ENCODE measurements at regions not wholly inside any gene's neighbourhood (a gene's known extent, or its start where the extent isn't known, plus 50 kb on each side); places are given as distances from the start of the nearest gene placed in this dataset.

GRCh38 chr20:48150568-48150967 is 365.3 kb upstream of the SULF2 start:
- Histone ChIP-seq H3K4me2 (no peak overlapping the region), H3K27ac (no peak overlapping the region), H4K20me1 (no peaks in the 10 kb centered on the region), H3K27me3 (no peaks in the 10 kb centered on the region), H3K4me3 (no peak overlapping the region), H3K9me3 (replicated peaks in 1 of 11) (peaks cover 2 to 7% (median 5%) of the 10 kb centered on the region in 11 experiments; a peak in 17 of 22 replicates), H3K4me1 (peaks cover 0 to 12% (median 11%) of the 10 kb centered on the region in 10 experiments; a peak in 14 of 20 replicates), H3K36me3 (no peaks in the 10 kb centered on the region), H3K9ac (no peak overlapping the region)
- no peak for TF ChIP-seq Cebpa-rat (IDR thresholded peaks at IDR 0.05)

- no peaks in the 10 kb centered on the region for H3K36me3 ChIP-seq
- H3K9ac ChIP-seq: no peak overlapping the region
- peaks cover 0 to under 1% (median 0%) of the 10 kb centered on the region in 11 experiments; a peak in 2 of 22 replicates for H3K9me3 ChIP-seq (replicated peaks in 1 of 11)
- TF ChIP-seq Cebpa-rat (IDR thresholded peaks at IDR 0.05): no peak
- H3K4me1 ChIP-seq: peaks cover 0 to 12% (median 11%) of the 10 kb centered on the region in 10 experiments; a peak in 14 of 20 replicates
- H3K27me3 ChIP-seq: no peaks in the 10 kb centered on the region
- no peak overlapping the region for H3K4me2 ChIP-seq
- no peak overlapping the region for H3K4me3 ChIP-seq
- H3K27ac ChIP-seq: no peak overlapping the region
- H4K20me1 ChIP-seq: no peaks in the 10 kb centered on the region
Observed at GRCh38 chr20:48149902-48150301, 364.6 kb upstream of the SULF2 start.

- no peaks in the 10 kb centered on the region for H3K9me3 ChIP-seq (replicated peaks in 1 of 11)
- H3K36me3 ChIP-seq: no peaks in the 10 kb centered on the region
- no peak overlapping the region for H3K9ac ChIP-seq
- no peak overlapping the region for H3K27ac ChIP-seq
- TF ChIP-seq Cebpa-rat (IDR thresholded peaks at IDR 0.05): no peak
- no peaks in the 10 kb centered on the region for H3K27me3 ChIP-seq
- no peaks in the 10 kb centered on the region for H4K20me1 ChIP-seq
- peaks cover 0 to 11% (median 8%) of the 10 kb centered on the region in 10 experiments; a peak in 14 of 20 replicates for H3K4me1 ChIP-seq
- no peak overlapping the region for H3K4me2 ChIP-seq
- H3K4me3 ChIP-seq: no peak overlapping the region
Observed at GRCh38 chr20:48148916-48149672, 363.8 kb upstream of the SULF2 start.

- H3K27ac ChIP-seq: no peak overlapping the region
- peaks cover 0 to 1% (median 0%) of the 10 kb centered on the region in 10 experiments; a peak in 2 of 20 replicates for H3K4me1 ChIP-seq
- H3K9me3 ChIP-seq (replicated peaks in 1 of 11): peaks cover 0 to 2% (median 0%) of the 10 kb centered on the region in 11 experiments; a peak in 1 of 22 replicates
- H3K9ac ChIP-seq: no peak overlapping the region
- no peak overlapping the region for H3K4me3 ChIP-seq
- no peak overlapping the region for H3K4me2 ChIP-seq
- H4K20me1 ChIP-seq: no peaks in the 10 kb centered on the region
- H3K27me3 ChIP-seq: no peaks in the 10 kb centered on the region
- TF ChIP-seq Cebpa-rat (IDR thresholded peaks at IDR 0.05): no peak
- no peaks in the 10 kb centered on the region for H3K36me3 ChIP-seq
Observed at GRCh38 chr20:48148020-48148419, 362.7 kb upstream of the SULF2 start.

GRCh38 chr20:48147311-48147710 is 362.0 kb upstream of the SULF2 start:
- no peaks in the 10 kb centered on the region for H4K20me1 ChIP-seq
- H3K36me3 ChIP-seq: no peaks in the 10 kb centered on the region
- no peak overlapping the region for H3K9ac ChIP-seq
- no peak for TF ChIP-seq Cebpa-rat (IDR thresholded peaks at IDR 0.05)
- no peaks in the 10 kb centered on the region for H3K27me3 ChIP-seq
- no peaks in the 10 kb centered on the region for H3K4me1 ChIP-seq
- H3K27ac ChIP-seq: no peak overlapping the region
- H3K4me2 ChIP-seq: no peak overlapping the region
- H3K4me3 ChIP-seq: no peak overlapping the region
- H3K9me3 ChIP-seq (replicated peaks in 1 of 11): peaks cover 2 to 8% (median 4%) of the 10 kb centered on the region in 11 experiments; a peak in 16 of 22 replicates

- H3K27me3 ChIP-seq: no peaks in the 10 kb centered on the region
- H4K20me1 ChIP-seq: no peaks in the 10 kb centered on the region
- no peak overlapping the region for H3K27ac ChIP-seq
- no peaks in the 10 kb centered on the region for H3K36me3 ChIP-seq
- peaks cover 6 to 12% (median 9%) of the 10 kb centered on the region in 11 experiments; a peak in 19 of 22 replicates for H3K9me3 ChIP-seq (replicated peaks in 1 of 11)
- no peaks in the 10 kb centered on the region for H3K4me1 ChIP-seq
- H3K4me2 ChIP-seq: no peak overlapping the region
- no peak overlapping the region for H3K4me3 ChIP-seq
- TF ChIP-seq Cebpa-rat (IDR thresholded peaks at IDR 0.05): no peak
- H3K9ac ChIP-seq: no peak overlapping the region
Observed at GRCh38 chr20:48146877-48147276, 361.6 kb upstream of the SULF2 start.

- Histone ChIP-seq H3K36me3 (no peaks in the 10 kb centered on the region), H3K27me3 (no peaks in the 10 kb centered on the region)
Observed at GRCh38 chr20:48146308-48146707, 361.0 kb upstream of the SULF2 start.

GRCh38 chr20:48143435-48144081 is 358.3 kb upstream of the SULF2 start:
- Histone ChIP-seq H3K36me3 (no peaks in the 10 kb centered on the region), H3K9me3 (replicated peaks in 1 of 11) (peaks cover 18 to 33% (median 28%) of the 10 kb centered on the region in 11 experiments), H3K27ac (no peak overlapping the region), H3K4me1 (peaks cover 0 to 12% (median 0%) of the 10 kb centered on the region in 10 experiments; a peak in 3 of 20 replicates), H4K20me1 (no peaks in the 10 kb centered on the region), H3K27me3 (no peaks in the 10 kb centered on the region), H3K9ac (no peak overlapping the region), H3K4me3 (no peak overlapping the region), H3K4me2 (no peak overlapping the region)
- TF ChIP-seq Cebpa-rat (IDR thresholded peaks at IDR 0.05): no peak

More at GRCh38 chr20:48146308-48146707, 361.0 kb upstream of the SULF2 start:
- H3K4me3 ChIP-seq: no peak overlapping the region
- H4K20me1 ChIP-seq: no peaks in the 10 kb centered on the region
- H3K9me3 ChIP-seq (replicated peaks in 1 of 11): peaks cover 12 to 18% (median 14%) of the 10 kb centered on the region in 11 experiments
- no peak overlapping the region for H3K4me2 ChIP-seq
- no peak overlapping the region for H3K9ac ChIP-seq
- H3K27ac ChIP-seq: no peak overlapping the region
- TF ChIP-seq Cebpa-rat (IDR thresholded peaks at IDR 0.05): no peak
- H3K4me1 ChIP-seq: no peaks in the 10 kb centered on the region

- Histone ChIP-seq H3K27ac (no peak overlapping the region), H3K27me3 (no peaks in the 10 kb centered on the region), H3K4me1 (peaks cover 0 to 12% (median 0%) of the 10 kb centered on the region in 10 experiments; a peak in 3 of 20 replicates), H3K4me2 (no peak overlapping the region), H3K36me3 (no peaks in the 10 kb centered on the region), H3K4me3 (no peak overlapping the region), H3K9me3 (replicated peaks in 1 of 11) (peaks cover 18 to 33% (median 28%) of the 10 kb centered on the region in 11 experiments), H4K20me1 (no peaks in the 10 kb centered on the region), H3K9ac (no peak overlapping the region)
- no peak for TF ChIP-seq Cebpa-rat (IDR thresholded peaks at IDR 0.05)
Observed at GRCh38 chr20:48142516-48142773, 357.2 kb upstream of the SULF2 start.

All from BLaER1 treated with 17β-estradiol and CSF1 and Interleukin-3, amounts not matched to agents 10 nM and 100 nM (cell line).